K562 (cell line): ENCODE measurements at regions not wholly inside any gene's neighbourhood (a gene's known extent, or its start where the extent isn't known, plus 50 kb on each side); places are given as distances from the start of the nearest gene placed in this dataset.

Experiments used
- CC2D1A ChIP-seq: fragments of 450-650 bp; IDR thresholded peaks from 2 replicates; pipeline ENCODE4 v1.6.1; 2017; ENCODE audit warnings: mild to moderate bottlenecking
- CHAMP1 ChIP-seq: fragments of 450-650 bp; IDR thresholded peaks from 2 replicates; pipeline ENCODE4 v1.6.1; 2016; ENCODE audit warnings: mild to moderate bottlenecking
- HNRNPUL1 ChIP-seq: fragments of 200-400 bp; formaldehyde crosslinking; IDR thresholded peaks from 2 replicates; pipeline ENCODE4 v1.6.1; 2017; ENCODE audit warnings: low read length
- IRF9 ChIP-seq: fragments of 450-650 bp; IDR thresholded peaks from 2 replicates; pipeline ENCODE4 v1.6.1; 2016; ENCODE audit warnings: missing biosample characterization, missing genetic modification characterization
- ZBTB40 ChIP-seq, 2 experiments: fragments of 450-650 bp in 1 of 2; sonication (generic) in 1 of 2; formaldehyde crosslinking in 1 of 2; IDR thresholded peaks; 2 replicates each; pipeline versions ENCODE4 v1.7.1 to v1.9.0; 2016 to 2022; ENCODE audit warnings: inconsistent platforms in 1 of 2, mild to moderate bottlenecking in 1 of 2, missing genetic modification reagents in 1 of 2
- ZFPM2 ChIP-seq: fragments of 250-450 bp; sonication (Bioruptor Pico); IDR thresholded peaks from 2 replicates; pipeline ENCODE4 v1.5.1; 2022; ENCODE audit warnings: mild to moderate bottlenecking
- ZFX ChIP-seq: sonication (generic); formaldehyde crosslinking; IDR thresholded peaks from 2 replicates; pipeline ENCODE4 v1.8.0; 2022; ENCODE audit warnings: mild to moderate bottlenecking, missing genetic modification reagents, moderate library complexity

GRCh38 chr10:44312401-44312800, 72.5 kb downstream of the CXCL12 start (continued):
- TF ChIP-seq ZBTB40 (IDR thresholded peaks at IDR 0.05) (no peak), ZBTB40 (CRISPR knock-in tag; IDR thresholded peaks at IDR 0.05) (no peak), ZFX (no peak), IRF9 (tag) (no peak), ZFPM2 (CRISPR knock-in tag) (no peak), CHAMP1 (no peak), HNRNPUL1 (no peak), CC2D1A (no peak)
- TF ChIP-seq, all 486 proteins: peak for 0
